Sigmoid colon (tissue), 4 donors: ENCODE measurements at regions not wholly inside any gene's neighbourhood (a gene's known extent, or its start where the extent isn't known, plus 50 kb on each side); places are given as distances from the start of the nearest gene placed in this dataset.

Experiments used
- EP300 ChIP-seq, 4 donors: sonication (generic); formaldehyde crosslinking; IDR thresholded peaks; one replicate each; pipeline ENCODE4 v1.6.1; 2017; ENCODE audit warnings: antibody characterized with exemption in 4 of 4
- TF ChIP-seq, protein P1 (sequence below), 4 experiments: fragments of 450-650 bp in 3 of 4; fragments of 200-600 bp in 1 of 4; IDR thresholded peaks; one replicate each; pipeline ENCODE4 v1.5.1; 2016 to 2019; ENCODE audit warnings: antibody characterized with exemption in 4 of 4, mild to moderate bottlenecking in 3 of 4, moderate library complexity in 2 of 4

DNA sequence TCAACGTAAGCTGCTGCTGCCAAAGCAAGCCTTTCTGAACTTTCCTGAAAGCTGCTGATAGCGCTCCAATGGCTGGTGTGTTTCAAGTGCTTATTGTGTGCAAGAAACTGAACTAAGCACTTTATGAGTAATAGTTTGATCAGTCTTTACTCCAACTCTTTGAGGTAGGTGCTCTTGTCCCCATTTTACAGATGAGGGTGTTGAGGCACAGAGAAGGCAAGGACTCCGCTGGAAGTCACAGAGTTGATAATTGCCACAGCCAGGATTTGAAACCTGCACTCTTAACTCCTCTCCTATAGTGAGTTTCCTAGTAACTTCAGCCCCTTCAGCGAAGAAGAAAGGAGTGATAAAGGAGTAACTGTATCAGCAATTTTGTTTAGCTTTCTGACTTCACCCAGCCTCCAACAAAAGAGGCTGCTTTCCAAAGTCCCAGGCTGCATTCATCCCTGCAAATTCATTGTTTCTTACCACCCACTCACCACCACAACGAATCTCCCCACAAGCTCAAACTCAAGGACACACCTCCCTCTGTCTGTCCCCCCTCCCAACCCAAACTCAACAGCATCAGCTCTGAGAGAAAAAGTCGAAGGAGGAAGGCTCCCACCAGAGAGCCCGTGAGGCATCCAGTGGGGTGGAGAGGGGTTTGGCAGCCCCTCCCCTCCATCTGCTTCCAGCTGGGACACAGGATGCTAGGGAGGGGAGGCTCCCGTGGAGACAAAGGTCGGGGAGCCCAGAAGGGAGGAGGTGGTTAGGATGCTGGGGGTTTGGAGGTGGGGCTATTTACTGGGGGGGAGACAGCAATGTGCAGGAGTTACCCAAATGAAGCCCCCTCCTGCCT is 139.6 kb downstream of the NAV1 start:
- no peak for TF ChIP-seq EP300 (IDR thresholded peaks at IDR 0.05)
- TF ChIP-seq, protein P1, sequence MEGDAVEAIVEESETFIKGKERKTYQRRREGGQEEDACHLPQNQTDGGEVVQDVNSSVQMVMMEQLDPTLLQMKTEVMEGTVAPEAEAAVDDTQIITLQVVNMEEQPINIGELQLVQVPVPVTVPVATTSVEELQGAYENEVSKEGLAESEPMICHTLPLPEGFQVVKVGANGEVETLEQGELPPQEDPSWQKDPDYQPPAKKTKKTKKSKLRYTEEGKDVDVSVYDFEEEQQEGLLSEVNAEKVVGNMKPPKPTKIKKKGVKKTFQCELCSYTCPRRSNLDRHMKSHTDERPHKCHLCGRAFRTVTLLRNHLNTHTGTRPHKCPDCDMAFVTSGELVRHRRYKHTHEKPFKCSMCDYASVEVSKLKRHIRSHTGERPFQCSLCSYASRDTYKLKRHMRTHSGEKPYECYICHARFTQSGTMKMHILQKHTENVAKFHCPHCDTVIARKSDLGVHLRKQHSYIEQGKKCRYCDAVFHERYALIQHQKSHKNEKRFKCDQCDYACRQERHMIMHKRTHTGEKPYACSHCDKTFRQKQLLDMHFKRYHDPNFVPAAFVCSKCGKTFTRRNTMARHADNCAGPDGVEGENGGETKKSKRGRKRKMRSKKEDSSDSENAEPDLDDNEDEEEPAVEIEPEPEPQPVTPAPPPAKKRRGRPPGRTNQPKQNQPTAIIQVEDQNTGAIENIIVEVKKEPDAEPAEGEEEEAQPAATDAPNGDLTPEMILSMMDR (IDR thresholded peaks at IDR 0.05): no peak
